ENCODE measurements at regions not wholly inside any gene's neighbourhood (a gene's known extent, or its start where the extent isn't known, plus 50 kb on each side); places are given as distances from the start of the nearest gene placed in this dataset.

DNA sequence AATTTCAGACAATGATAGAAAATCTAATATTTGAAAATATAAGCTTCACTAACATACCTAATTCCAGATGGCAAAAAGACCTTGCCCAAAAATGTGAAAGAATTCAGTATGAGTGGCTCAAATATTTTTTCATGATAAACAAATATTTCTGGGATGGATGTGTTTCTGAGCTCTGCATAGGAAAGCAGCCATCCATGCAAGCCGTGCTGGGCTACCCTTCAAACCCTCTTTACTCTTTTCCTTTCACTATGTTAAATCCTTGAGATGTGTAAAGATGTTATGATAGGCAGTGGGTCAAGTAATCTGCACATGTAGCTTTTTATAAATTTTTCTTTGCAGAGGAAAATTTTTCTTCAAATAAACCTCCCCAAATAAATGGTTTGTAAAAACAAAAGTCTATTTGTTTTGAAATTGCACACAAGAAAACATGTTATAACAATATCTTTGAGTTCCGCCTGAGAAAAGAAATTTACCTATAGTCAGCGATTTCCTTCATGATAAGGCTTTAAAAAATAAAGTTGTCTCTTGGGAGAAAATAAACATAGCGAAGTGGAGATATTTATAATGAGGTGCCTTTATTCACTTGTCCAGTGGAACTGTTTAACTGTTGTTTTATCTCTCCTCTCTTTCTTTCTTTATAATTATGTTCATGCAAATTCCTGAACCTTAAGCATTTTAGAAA, 154.3 kb upstream of the PITX1 start:
- CTCF ChIA-PET, result interaction anchor here (0.9 to 1.5 kb wide), 4 partner anchors 11 to 188 kb away, joined by 3 to 5 read pairs (median 3); no protein-coding TSS in a partner anchor
- intact Hi-C loops (cut with micrococcal nuclease), result no loop called here

More for the DNA sequence above, 154.3 kb upstream of the PITX1 start:
- Histone ChIP-seq H3K9ac (replicated peaks; ENCODE audit: extremely low read depth, insufficient read depth, low read length) (no peak overlapping the region), H3K4me1 (ENCODE audit: control insufficient read depth, extremely low read depth, insufficient read depth, low read length) (peaks cover 5% of the 10 kb centered on the region), H3K4me3 (replicated peaks in 1 of 3; ENCODE audit: insufficient read depth in 1 of 3, low read depth in 1 of 3, low read length in 3 of 3) (no peak overlapping the region), H3K27ac (ENCODE audit: insufficient read depth, low read depth, low read length) (no peak overlapping the region), H3K36me3 (ENCODE audit: control insufficient read depth in 2 of 2, extremely low read depth in 1 of 2, insufficient read depth in 2 of 2, low read length in 2 of 2) (no peaks in the 10 kb centered on the region), H4K20me1 (replicated peaks; ENCODE audit: control insufficient read depth, extremely low read depth, insufficient read depth, low read length) (no peaks in the 10 kb centered on the region), H3K27me3 (ENCODE audit: control insufficient read depth in 2 of 2, insufficient read depth in 2 of 2, low read length in 2 of 2) (peaks cover 12 to 31% of the 10 kb centered on the region in 2 experiments), H2AFZ (ENCODE audit: low read depth, low read length) (no peak overlapping the region), H3K9me3 (replicated peaks; ENCODE audit: control insufficient read depth, insufficient read depth, low read length) (no peaks in the 10 kb centered on the region), H3K79me2 (ENCODE audit: control insufficient read depth, insufficient read depth, low read length) (no peaks in the 10 kb centered on the region), H3K4me2 (ENCODE audit: insufficient read depth, low read length) (no peak overlapping the region), H3K9me1 (replicated peaks; ENCODE audit: control insufficient read depth, extremely low read depth, insufficient read depth, low read length) (no peaks in the 10 kb centered on the region)
- no peak for FAIRE-seq
- DNase-seq (ENCODE audit: low read depth, low spot score), result no peak
- TF ChIP-seq, protein P1, sequence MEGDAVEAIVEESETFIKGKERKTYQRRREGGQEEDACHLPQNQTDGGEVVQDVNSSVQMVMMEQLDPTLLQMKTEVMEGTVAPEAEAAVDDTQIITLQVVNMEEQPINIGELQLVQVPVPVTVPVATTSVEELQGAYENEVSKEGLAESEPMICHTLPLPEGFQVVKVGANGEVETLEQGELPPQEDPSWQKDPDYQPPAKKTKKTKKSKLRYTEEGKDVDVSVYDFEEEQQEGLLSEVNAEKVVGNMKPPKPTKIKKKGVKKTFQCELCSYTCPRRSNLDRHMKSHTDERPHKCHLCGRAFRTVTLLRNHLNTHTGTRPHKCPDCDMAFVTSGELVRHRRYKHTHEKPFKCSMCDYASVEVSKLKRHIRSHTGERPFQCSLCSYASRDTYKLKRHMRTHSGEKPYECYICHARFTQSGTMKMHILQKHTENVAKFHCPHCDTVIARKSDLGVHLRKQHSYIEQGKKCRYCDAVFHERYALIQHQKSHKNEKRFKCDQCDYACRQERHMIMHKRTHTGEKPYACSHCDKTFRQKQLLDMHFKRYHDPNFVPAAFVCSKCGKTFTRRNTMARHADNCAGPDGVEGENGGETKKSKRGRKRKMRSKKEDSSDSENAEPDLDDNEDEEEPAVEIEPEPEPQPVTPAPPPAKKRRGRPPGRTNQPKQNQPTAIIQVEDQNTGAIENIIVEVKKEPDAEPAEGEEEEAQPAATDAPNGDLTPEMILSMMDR (IDR thresholded peaks at IDR 0.05; ENCODE audit: extremely low read depth in 1 of 2, insufficient read depth in 1 of 2, low read depth in 1 of 2, low read length in 2 of 2), result no peak
- no peak for TF ChIP-seq JUN (IDR thresholded peaks at IDR 0.05; ENCODE audit: borderline replicate concordance, insufficient read depth, insufficient read length, low read depth)
- BruUV-seq (replicated peaks), result no TSS peak
- dilution Hi-C loops (cut with MboI; ENCODE audit: extremely low pct_ligation_motif_present, low sequenced_read_pairs), result no loop called here
- POLR2A ChIA-PET, result no interaction called here
